ENCODE measurements at regions not wholly inside any gene's neighbourhood (a gene's known extent, or its start where the extent isn't known, plus 50 kb on each side); places are given as distances from the start of the nearest gene placed in this dataset.

DNA sequence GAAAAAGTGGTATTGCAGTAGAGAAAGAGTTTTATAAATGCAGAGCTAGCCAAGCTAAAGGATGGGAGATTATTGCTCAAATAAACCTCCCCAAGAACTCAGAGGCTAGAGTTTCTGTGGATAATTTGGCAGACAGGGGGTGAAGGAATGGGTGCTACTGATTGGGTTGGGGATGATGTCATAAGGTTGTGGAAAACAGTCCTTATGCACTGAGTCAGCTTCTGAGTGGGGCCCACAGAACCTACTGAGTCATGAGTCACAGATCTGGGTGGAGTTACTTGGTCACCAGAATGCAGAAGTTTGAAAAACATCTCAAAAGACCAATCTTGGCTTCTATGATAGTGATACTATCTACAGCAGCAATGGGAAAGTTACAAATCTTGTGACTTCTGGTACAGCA lies 1146.7 kb downstream of the TYW1 start:
- TF ChIP-seq CTCF (IDR thresholded peaks at IDR 0.05) (no peak), POLR2AphosphoS5 (IDR thresholded peaks at IDR 0.05) (no peak)
